ENCODE measurements at regions not wholly inside any gene's neighbourhood (a gene's known extent, or its start where the extent isn't known, plus 50 kb on each side); places are given as distances from the start of the nearest gene placed in this dataset.

GRCh38 chr17:27382025-27382424, 74.2 kb upstream of the KSR1 start:
- H3K4me1 ChIP-seq = peaks cover 3 to 34% (median 28%) of the 10 kb centered on the region in 9 donors
- 91 to 94% methylated on average over 5 of the region's 5 CpGs for WGBS, 2 donors
- peaks cover 0 to 9% (median 0%) of the 10 kb centered on the region in 11 donors for H3K9me3 ChIP-seq
- TF ChIP-seq CTCF (IDR thresholded peaks at IDR 0.05) = no peak
- H3K4me3 ChIP-seq = no peak overlapping the region
- no peak overlapping the region for H3K27ac ChIP-seq
- DNase-seq (no peak), ATAC-seq (no peak)
- H3K36me3 ChIP-seq = no peaks in the 10 kb centered on the region
- H3K27me3 ChIP-seq = no peaks in the 10 kb centered on the region
- intact Hi-C loops (cut with DNase I) = loop anchor here in 1 of 10 donors (10.0 kb wide), 1 partner anchor 213 kb away; no protein-coding TSS in a partner anchor

- H3K36me3 ChIP-seq = no peaks in the 10 kb centered on the region
- no peaks in the 10 kb centered on the region for H3K27me3 ChIP-seq
- WGBS, 2 donors = 16 to 23% methylated on average over 7 of the region's 7 CpGs
- peaks cover 3 to 34% (median 28%) of the 10 kb centered on the region in 9 donors for H3K4me1 ChIP-seq
- H3K27ac ChIP-seq = peak overlapping the region in 2 of 10 donors; percentile 26 to 38
- TF ChIP-seq CTCF (IDR thresholded peaks at IDR 0.05) = peak in 2 of 9 donors; percentile 15 to 16
- ATAC-seq (peak; percentile 74 to 94 (median 84)), DNase-seq (peak; percentile 61 to 67)
- no peaks in the 10 kb centered on the region for H3K9me3 ChIP-seq
- H3K4me3 ChIP-seq = no peak overlapping the region
- intact Hi-C loops (cut with DNase I) = loop anchor here in 1 of 10 donors (10.0 kb wide), 1 partner anchor 211 kb away; no protein-coding TSS in a partner anchor
Measured at GRCh38 chr17:27384261-27384701, 72.0 kb upstream of the KSR1 start.

DNA sequence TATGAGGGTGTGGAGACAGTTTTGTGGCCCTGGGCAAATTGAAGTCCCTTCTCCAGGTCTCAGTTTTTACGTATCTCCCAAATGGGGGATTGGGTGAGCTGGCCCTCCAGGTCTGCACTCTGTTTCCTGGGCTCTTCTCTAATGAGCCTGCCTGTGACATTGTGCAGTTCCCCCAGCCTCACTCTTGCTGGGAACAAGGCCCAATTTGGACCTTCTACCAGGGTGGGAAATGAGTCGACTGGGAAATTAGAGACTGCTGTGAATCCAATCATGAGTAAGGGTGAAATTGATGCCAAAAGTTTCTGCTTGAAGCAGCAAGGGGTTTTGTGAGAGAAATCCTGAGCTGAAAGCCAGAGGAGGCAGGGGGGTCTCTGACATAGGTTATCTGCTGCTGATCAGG, 71.5 kb upstream of the KSR1 start:
- H3K27ac ChIP-seq = peak overlapping the region in 2 of 10 donors; percentile 26 to 38
- peaks cover 3 to 32% (median 27%) of the 10 kb centered on the region in 9 donors for H3K4me1 ChIP-seq
- no peaks in the 10 kb centered on the region for H3K36me3 ChIP-seq
- no peak for TF ChIP-seq CTCF (IDR thresholded peaks at IDR 0.05)
- ATAC-seq (no peak), DNase-seq (no peak)
- H3K4me3 ChIP-seq = no peak overlapping the region
- H3K27me3 ChIP-seq = no peaks in the 10 kb centered on the region
- WGBS, 2 donors = 59% methylated on average over 2 of the region's 2 CpGs
- intact Hi-C loops (cut with DNase I) = loop anchor here in 1 of 10 donors (10.0 kb wide), 1 partner anchor 210 kb away; no protein-coding TSS in a partner anchor
- no peaks in the 10 kb centered on the region for H3K9me3 ChIP-seq

- intact Hi-C loops (cut with DNase I) = loop anchor here in 1 of 10 donors (10.0 kb wide), 1 partner anchor 209 kb away; no protein-coding TSS in a partner anchor
- H3K36me3 ChIP-seq = no peaks in the 10 kb centered on the region
- H3K9me3 ChIP-seq = no peaks in the 10 kb centered on the region
- no peak for TF ChIP-seq CTCF (IDR thresholded peaks at IDR 0.05)
- DNase-seq (no peak), ATAC-seq (no peak)
- H3K27ac ChIP-seq = no peak overlapping the region
- H3K4me3 ChIP-seq = no peak overlapping the region
- peaks cover 3 to 23% (median 18%) of the 10 kb centered on the region in 9 donors for H3K4me1 ChIP-seq
- no peaks in the 10 kb centered on the region for H3K27me3 ChIP-seq
- 73 to 91% methylated on average over 1 of the region's 1 CpG for WGBS, 2 donors
Measured at GRCh38 chr17:27385626-27386025, 70.6 kb upstream of the KSR1 start.
